GM20000 (cell line): ENCODE measurements at regions not wholly inside any gene's neighbourhood (a gene's known extent, or its start where the extent isn't known, plus 50 kb on each side); places are given as distances from the start of the nearest gene placed in this dataset.

Experiments used
- DNase-seq: peaks from one replicate; pipeline ENCODE4 v3.0.0; 2012; ENCODE audit warnings: low spot score
- TF ChIP-seq, protein P1 (sequence below): IDR thresholded peaks from 2 replicates; pipeline ENCODE4 v1.5.1; 2012; ENCODE audit warnings: mild to moderate bottlenecking, control low read depth; ENCODE audit errors: extremely low read depth, missing control alignments

DNA sequence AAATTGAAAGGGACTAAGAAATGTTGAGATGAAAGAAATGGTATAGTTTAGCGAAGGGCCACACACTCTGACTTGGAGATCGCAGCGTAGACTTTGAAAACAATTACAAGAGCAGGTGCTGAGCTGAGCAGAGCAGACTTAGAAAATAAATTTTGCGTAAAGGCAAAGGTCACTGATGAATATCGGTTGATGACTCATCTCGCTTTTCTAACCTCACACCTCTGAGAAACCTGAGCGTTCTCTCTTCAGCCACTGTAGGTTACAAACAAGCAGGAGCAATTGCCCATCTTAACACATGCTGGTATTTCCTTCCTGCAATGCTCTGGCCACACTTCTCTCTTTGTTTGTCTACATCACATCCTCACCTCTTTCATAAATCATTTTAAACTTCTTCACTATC, 190.6 kb upstream of the C9orf72 start:
- no peak for DNase-seq
- TF ChIP-seq, protein P1, sequence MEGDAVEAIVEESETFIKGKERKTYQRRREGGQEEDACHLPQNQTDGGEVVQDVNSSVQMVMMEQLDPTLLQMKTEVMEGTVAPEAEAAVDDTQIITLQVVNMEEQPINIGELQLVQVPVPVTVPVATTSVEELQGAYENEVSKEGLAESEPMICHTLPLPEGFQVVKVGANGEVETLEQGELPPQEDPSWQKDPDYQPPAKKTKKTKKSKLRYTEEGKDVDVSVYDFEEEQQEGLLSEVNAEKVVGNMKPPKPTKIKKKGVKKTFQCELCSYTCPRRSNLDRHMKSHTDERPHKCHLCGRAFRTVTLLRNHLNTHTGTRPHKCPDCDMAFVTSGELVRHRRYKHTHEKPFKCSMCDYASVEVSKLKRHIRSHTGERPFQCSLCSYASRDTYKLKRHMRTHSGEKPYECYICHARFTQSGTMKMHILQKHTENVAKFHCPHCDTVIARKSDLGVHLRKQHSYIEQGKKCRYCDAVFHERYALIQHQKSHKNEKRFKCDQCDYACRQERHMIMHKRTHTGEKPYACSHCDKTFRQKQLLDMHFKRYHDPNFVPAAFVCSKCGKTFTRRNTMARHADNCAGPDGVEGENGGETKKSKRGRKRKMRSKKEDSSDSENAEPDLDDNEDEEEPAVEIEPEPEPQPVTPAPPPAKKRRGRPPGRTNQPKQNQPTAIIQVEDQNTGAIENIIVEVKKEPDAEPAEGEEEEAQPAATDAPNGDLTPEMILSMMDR: no peak

DNA sequence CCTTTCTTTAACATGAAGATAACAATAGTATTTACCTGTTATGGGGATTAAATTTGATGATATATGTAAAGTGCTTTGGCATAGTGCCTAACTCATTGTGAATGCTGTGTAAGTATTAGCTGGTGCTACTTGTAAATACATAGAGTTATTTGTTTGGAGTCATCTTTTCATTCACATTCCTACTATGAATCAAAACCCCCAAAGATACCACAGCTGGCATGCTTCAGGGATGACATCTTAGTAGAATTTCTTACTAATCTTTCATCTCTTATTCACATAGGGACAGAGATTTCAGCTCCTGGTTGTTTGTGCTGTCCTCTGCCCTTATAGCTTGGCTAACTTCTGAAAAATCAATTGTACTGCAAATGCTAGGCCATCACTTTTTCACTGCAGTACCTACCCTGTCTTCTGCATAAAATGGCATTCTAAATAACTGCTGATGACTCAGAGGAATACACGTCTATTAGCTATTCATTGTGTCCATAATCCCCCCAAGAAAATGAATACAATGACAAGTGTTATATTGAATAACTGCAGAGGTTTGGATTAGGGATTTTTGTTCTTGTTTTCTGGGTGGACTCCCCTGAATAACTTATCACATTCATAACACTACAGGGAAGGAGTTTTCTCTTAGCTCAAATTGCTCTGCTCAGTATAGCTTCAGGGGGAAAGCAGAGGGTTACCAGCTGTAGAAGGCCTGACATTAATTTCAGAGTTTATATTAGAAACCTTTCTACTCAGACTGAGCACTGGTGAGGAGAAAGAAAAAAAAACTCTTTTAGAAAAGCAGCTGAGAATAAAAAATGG, 192.2 kb upstream of the C9orf72 start:
- DNase-seq: no peak
- TF ChIP-seq, protein P1: no peak

DNA sequence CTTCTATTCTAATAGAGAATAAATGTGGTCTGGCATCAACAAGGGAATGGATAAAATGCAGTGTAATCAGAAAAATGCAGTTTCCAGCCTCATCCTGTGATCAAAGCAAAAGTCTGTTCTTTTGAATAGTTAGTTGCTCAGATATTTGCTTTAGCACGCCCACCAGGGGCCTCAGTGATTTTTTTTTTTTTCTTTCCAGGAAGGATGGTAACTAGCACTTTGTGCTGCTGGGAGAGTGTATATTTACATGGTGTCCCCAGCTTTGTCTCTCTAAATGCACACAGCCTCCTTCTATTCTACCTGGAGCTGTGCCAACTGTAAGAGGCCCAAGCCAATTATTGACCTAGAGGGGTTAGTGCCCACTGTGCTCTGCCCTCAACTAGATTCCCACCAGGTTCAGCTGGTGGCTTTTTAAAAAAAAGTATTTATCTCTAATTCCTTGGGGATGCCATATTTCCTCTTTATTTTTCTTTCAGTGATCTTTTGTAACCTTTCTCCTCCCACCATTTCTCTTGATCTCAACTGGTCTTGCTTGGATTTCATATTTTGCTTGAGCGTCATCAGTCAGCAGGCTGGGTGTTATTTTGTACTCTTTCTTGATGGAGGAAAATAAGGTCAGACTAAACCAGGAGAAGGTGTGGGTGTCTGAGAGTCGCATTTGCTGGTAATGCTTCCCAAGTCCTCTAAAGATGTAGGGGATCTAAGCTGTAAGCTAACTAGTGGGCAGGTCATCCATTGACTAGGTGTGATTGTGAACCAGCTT, 193.0 kb upstream of the C9orf72 start:
- TF ChIP-seq, protein P1: no peak
- DNase-seq: no peak

DNA sequence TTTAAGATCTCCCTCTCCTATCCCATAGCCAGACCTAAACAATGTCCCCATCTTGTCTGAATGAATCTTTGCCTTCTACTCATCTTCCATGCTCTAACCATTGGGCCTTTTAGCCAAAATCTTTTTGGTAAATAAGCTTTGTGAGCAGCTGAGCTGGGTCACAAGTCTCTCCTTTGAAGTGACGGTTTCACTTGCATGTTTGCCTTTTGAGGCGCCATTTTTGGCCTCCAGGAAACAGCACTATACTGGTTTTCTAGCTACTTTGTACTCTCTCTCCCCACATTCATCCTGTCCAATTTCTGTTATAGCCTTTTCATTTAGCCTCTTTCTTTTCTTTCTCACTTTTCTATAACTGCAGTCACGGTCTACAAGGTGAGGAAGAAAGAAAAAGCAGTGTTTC, 195.5 kb upstream of the C9orf72 start:
- DNase-seq: no peak
- TF ChIP-seq, protein P1: no peak

DNA sequence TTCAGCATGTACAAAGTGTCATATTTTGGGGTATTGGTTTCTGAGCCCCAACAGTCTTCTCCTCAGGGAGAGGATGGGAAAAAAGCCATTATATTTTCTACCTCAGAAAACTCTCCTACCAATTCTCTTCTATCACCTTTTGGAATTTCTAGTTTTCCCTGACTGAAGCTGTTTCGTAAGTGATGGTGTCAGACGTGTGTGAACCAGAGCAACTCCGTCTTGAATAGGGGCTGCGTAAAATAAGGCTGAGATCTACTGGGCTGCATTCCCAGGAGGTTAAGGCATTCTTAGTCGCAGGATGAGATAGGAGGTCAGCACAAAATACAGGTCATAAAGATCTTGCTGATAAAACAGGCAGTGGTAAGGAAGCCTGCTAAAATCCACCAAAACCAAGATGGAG, 197.3 kb upstream of the C9orf72 start:
- TF ChIP-seq, protein P1: no peak
- DNase-seq: no peak

DNA sequence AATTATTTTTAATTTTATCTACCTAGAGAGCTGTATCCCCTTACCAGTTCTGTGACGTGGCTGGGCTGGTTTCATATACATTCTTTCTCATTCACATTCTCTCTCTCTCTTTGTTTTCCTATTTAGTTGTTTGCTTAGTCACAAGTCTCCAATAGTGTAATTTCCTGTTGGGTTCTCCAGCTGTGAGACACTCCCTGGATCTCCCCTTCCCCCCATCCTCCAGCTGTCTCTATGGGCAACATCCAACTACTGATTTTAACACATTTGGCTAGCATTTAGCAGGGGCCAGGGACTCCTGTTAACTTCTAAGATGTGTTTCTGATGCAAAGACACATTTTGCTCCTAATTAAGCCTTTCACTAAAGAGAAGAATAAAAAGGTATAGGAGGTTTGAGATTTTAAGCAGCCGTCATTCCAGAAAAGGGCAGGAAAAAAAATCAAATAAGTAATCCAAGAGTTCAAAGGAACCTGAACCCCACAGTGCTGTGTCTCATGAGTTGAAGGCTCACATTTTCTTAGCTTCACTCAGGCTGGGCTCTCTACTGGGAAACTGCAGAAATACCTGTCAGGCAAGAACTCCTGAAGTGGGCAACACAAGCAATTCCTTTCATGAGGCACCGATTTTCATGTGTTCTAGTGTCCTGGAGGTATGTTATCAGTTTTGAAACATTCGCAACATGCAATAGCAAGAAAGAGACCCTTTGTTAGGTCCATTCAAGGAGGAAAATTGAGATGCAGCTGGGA, 198.7 kb upstream of the C9orf72 start:
- no peak for DNase-seq
- TF ChIP-seq, protein P1: no peak
